GM19238 (cell line): ENCODE measurements at regions not wholly inside any gene's neighbourhood (a gene's known extent, or its start where the extent isn't known, plus 50 kb on each side); places are given as distances from the start of the nearest gene placed in this dataset.
"Not testable (repeated sequence)": the region's sequence is repeated elsewhere in the genome, so short reads cannot be mapped to it uniquely, and the experiment has no call there.

Experiments used
- DNase-seq: peaks from one replicate; pipeline ENCODE4 v3.0.0; 2011; ENCODE audit warnings: low spot score; ENCODE audit not compliant: insufficient read length

DNA sequence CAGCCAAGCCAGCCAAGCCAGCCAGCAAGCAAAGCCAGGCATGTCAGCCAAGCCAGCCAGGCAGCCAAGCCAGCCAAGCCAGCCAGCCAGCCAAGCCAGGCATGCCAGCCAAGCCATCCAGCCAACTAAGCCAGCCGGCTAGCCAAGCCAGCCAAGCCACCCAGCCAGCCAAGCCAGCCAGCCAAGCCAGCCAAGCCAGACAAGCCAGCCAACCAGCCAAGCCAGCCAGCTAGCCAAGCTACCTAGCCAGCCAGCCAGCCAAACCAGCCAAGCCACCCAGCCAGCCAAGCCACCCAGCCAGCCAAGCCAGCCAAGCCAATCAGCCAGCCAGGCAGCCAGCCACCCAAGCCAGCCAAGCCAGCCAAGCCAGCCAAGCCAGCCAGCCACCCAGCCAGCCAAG lies 1600.5 kb downstream of the RPIA start:
- DNase-seq = not testable (repeated sequence)

DNA sequence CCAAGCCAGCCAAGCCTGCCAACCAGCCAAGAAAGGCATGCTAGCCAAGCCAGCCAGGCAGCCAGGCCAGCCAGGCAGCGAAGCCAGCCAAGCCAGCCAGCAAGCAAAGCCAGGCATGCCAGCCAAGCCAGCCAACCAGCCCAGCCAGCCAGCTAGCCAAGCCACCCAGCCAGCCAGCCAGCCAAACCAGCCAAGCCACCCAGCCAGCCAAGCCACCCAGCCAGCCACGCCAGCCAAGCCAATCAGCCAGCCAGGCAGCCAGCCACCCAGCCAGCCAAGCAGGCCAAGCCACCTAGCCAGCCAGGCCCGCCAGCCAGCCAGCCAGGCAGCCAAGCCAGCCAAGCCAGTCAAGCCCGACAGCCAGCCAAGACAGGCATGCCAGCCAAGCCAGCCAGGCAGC lies 1601.0 kb downstream of the RPIA start:
- not testable (repeated sequence) for DNase-seq

DNA sequence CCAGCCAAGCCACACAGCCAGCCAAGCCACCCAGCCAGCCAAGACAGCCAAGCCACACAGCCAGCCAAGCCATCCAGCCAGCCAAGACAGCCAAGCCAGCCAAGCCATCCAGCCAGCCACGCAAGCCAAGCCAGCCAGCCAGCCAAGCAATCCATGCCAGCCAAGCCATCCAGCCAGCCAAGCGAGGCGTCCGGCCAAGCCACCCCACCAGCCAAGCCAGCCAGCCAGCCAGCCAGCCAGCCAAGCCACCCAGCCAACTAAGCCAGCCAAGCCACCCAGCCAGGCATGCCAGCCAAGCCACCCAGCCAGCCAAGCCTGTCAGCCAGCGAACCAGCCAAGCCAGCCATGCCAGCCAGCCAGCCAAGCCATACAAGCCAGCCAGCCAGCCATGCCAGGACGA lies 1601.8 kb downstream of the RPIA start:
- DNase-seq = not testable (repeated sequence)

DNA sequence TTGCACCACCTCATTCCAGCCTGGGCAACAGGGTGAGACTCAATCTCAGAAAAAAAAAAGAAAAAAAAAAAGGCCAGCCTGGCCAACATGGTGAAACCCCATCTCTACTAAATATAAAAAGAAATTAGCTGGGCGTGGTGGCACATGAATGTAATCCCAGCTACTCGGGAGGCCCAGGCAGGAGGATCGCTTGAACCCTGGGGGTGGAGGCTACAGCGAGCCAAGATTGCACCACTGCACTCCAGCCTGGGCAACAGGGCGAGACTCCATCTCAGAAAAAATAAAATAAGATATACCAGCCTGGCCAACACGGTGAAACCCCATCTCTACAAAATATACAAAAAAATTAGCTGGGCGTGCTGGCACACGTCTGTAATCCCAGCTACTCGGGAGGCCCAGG lies 1602.3 kb downstream of the RPIA start:
- not testable (repeated sequence) for DNase-seq

DNA sequence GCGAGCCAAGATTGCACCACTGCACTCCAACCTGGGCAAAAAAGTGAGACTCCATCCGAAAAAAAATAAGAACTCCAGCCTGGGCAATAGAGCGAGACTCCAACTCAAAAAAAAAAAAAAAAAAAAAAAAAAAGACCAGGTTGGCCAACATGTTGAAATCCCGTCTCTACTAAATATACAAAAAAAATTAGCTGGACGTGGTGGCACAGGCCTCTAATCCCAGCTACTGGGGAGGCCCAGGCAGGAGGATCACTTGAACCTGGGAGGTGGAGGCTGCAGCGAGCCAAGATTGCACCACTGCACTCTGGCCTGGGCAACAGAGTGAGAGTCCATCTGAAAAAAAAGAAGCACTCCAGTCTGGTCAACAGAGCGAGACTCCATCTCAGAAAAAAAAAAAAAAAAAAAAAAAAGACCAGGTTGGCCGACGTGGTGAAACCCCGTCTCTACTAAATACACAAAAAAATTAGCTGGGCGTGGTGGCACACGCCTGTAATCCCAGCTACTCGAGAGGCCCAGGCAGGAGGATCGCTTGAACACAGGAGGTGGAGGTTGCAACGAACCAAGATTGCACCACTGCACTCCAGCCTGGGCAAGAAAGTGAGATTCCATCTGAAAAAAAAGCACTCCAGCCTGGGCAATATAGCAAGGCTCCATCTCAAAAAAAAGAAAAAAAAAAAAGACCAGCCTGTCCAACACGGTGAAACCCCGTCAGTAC lies 1603.7 kb downstream of the RPIA start:
- not testable (repeated sequence) for DNase-seq

DNA sequence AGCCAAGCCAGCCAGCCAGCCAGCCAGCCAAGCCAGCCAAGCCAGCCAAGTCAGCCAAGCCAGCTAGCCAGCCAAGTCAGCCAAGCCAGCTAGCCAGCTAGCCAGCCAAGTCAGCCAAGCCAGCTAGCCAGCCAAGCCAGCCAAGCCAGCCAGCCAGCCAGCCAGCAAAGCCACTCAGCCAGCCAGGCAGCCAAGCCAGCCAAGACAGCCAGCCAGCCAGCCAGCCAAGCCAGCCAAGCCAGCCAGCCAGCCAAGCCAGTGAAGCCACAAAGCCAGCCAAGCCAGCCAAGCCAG lies 1605.0 kb downstream of the RPIA start:
- DNase-seq = not testable (repeated sequence)

DNA sequence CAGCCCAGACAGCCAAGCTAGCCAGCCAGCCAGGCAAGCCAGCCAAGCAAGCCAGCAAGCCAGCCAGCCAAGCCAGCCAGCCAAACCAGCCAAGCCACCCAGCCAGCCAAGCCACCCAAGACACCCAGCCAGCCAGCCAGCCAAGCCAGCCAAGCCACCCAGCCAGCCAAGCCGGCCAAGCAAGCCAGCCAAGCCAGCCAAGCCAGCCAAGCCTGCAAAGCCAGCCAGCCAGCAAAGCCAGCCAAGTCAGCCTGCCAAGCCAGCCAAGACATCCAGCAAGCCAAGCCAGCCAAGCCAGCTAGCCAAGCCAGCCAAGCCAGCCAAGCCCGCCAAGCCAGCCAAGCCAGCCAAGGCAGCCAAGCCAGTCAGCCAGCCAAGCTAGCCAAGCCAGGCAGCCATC lies 1606.2 kb downstream of the RPIA start:
- DNase-seq = not testable (repeated sequence)

DNA sequence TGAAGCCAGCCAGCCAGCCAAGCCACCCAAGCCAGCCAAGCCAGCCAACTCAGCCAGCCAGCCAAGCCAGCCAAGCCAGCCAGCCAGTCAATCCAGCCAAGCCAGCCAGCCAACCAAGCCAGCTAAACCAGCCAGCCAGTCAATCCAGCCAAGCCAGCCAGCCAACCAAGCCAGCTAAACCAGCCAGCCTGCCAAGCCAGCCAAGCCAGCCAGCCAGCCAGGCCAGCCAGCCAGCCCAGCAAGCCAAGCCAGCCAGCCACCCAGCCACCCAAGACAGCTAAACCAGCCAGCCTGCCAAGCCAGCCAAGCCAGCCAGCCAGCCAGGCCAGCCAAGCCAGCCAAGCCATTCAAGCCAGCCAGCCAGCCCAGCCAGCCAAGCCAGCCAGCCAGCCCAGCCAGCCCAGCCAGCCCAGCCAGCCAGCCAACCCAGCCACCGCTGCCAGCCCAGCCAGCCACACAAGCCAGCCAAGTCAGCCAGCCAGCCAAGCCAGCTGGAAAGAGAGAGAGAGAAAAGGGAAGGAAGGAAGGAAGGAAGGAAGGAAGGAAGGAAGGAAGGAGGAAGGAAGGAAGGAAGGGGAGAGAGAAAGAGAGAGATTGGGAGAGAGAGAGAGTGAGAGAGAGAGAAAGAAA lies 1606.8 kb downstream of the RPIA start:
- DNase-seq = not testable (repeated sequence)

DNA sequence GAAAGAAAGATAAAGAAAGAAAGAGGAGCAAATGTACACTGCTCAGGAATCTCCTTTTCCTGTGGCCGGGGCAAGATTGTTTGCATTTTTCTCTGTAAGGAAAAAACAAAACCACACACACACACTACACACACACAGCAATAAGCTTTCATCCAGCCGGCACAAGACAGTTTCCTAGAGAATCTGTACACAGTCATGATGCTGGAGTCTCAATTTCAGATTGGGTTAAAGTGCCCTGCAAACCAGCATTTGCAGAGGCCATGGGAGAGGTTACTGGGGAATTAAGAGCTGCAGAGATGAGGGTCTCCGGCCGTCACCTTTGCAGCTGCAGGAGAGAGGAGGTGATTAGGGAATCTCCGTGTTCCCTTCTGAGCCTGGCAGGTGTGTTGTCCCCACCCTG lies 1607.5 kb downstream of the RPIA start:
- not testable (repeated sequence) for DNase-seq

DNA sequence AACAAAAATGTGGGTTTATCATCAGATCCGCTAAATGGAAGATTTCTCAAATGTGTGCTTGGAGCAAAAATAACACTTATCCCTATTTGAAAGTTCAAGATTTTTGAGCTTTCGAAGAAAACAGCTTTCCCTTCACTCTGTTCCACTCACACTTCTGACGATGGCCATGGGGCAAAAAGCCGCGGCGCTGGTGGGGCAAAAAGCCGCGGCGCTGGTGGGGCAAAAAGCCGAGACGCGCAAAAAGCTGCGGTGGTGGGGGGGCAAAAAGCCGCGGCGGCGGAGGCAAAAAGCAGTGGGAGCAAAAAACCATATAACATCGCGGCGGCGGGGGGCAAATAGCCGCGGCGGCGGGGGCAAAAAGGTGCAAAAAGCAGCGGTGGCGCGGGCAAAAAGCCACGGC lies 1631.5 kb downstream of the RPIA start:
- DNase-seq = not testable (repeated sequence)

DNA sequence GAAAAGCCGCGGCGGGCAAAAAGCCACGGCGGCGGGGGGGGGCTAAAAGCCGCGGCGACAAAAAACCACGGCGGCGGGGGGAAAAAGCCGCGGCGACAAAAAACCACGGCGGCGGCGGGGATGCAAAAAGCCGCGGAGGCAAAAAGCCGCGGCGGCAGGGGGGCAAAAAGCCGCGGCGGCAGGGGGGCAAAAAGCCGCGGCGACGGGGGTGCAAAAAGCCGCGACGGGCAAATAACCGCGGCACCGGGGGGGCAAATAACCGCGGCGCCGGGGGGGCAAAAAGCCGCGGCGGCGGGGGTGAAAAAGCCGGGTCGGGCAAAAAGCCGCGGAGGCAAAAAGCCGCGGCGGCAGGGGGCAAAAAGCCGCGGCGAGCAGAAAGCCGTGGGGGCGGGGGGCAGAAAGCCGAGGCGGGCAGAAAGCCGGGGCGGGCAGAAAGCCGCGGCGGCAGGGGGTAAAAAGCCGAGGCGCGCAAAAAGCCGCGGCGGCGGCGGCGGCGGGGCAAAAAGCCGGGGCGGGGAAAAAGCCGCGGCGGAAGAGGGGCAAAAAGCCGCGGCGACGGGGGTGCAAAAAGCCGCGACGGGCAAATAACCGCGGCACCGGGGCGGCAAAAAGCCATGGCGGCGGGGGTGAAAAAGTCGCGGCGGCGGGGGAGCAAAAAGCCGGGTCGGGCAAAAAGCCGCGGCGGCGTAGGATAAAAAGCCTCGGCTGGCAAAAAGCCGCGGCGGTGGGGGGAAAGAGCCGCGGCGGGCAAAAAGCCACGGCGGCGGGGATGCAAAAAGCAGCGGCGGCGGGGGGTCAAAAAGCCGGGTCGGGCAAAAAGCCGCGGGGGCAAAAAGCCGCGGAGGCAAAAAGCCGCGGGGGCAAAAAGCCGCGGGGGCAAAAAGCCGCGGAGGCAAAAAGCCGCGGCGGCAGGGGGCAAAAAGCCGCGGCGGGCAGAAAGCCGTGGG lies 1632.4 kb downstream of the RPIA start:
- DNase-seq = not testable (repeated sequence)

DNA sequence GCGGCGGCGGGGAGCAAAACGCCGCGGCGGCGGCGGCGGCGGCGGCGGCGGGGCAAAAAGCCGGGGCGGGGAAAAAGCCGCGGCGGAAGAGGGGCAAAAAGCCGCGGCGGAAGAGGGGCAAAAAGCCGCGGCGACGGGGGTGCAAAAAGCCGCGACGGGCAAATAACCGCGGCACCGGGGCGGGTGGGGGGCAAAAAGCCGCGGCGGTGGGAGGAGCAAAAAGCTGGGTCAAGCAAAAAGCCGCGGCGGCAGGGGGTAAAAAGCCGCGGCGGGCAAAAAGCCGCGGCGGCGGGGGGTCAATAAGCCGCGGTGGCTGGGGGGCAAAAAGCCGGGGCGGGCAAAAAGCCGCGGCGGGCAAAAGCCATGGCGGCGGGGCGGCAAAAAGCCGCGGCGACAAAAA lies 1633.2 kb downstream of the RPIA start:
- not testable (repeated sequence) for DNase-seq

DNA sequence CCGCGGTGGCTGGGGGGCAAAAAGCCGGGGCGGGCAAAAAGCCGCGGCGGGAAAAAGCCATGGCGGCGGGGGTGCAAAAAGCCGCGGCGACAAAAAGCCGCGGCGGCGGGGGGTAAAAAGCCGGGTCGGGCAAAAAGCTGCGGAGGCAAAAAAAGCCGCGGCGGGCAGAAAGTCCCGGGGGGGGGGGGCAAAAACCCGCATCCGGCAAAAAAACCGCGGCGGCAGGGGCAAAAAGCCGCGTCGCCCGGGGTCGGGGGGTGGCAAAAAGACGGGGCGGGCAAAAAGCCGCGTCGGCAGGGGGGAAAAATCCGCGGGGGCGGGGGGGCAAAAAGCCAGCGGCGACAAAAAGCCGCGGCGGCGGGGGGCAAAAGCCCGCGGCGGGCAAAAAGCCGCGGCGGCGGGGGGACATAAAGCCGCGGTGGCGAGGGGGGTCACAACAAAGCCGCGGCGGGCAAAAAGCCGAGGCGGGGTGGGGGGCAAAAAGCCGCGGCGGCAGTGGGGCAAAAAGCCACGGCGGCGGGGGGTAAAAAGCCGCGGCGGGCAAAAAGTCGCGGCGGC lies 1634.4 kb downstream of the RPIA start:
- peak; percentile 5 for DNase-seq

DNA sequence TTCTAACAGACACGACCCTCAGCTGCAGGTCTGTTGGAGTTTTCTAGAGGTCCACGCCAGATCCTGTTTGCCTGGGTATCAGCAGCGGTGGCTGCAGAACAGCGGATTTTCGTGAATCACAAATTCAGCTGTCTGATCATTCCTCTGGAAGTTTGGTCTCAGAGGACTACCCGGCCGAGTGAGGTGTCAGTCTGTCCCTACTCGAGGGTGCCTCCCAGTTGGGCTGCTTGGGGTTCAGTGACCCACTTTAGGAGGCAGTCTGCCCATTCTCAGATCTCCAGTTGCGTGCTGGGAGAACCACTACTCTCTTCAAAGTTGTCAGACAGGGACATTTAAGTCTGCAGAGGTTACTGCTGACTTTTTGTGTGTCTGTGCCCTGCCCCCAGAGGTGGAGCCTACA lies 1664.1 kb downstream of the RPIA start:
- DNase-seq = not testable (repeated sequence)

DNA sequence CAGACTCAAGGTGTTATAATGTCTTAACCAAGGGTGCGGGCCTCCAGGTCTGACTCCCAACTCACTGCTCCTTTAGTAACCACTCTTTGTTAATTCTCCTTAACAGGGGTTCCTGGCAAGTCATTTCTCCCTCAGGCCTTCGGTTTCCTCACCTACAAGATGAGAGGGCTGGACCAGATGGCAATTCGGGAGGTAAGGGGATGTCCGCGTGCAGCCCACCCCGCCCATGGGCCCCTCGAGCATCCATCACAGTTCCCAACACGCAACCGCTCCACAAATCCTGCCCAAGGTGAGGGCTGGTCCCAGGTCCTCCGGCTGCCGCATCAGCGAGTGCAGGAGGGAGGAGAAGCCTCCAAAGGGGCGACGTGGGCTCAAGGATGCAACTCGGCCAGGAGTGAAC lies 1667.9 kb downstream of the RPIA start:
- DNase-seq = not testable (repeated sequence)

DNA sequence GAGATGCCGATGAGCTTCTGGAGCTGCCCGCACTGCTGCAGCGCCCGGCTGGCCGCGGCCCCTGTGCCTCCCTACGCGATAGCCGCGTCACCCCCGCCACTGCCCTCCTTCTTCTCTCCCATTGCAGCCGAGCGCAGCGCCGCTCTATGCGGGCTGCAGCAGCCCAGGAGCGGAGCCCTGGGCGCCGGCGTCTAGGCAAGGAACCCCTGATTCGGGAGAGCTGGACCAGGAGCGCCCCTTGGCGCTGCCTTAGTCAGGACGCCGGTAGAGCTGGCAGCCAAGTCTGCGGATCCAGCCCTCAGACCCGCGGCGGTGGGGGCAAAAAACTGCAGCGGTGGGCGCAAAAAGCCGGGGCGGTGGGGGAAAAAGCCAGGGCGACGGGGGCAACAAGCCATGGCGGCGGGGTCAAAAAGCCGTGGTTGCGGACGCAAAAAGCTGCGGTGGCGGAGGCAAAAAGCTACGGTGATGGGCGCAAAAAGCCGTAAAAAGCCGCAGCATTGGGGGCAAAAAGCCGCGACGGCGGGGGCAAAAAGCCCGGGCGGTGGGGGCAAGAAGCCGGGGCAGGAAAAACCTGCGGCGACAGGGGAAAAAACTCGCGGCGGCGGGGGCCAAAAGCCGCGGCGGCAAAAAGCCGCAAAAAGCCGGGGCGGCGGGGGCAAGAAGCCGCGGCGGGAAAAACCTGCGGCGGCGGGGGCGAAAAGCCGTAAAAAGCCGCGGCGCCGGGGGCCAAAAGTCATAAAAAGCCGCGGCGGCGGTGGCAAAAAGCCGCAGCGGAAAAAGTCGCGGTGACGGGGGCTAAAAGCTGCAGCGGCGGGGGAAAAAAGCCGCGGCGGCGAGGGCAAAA lies 1668.6 kb downstream of the RPIA start:
- not testable (repeated sequence) for DNase-seq

DNA sequence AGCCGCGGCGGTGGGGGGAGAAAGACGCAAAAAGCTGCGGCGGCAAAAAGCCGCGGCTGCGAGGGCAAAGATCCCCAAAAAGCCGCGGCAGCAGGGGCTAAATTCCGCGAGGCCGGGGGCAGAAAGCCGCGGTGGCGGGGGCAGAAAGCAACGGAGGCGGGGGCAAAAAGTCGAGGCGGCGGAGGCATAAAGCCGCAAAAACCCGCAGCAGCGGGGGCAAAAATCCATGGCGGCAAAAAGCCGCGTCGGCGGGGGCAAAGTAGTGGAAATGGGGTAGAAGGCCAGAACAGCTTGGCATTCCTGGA lies 1669.2 kb downstream of the RPIA start:
- DNase-seq = not testable (repeated sequence)
